ENCODE measurements at regions not wholly inside any gene's neighbourhood (a gene's known extent, or its start where the extent isn't known, plus 50 kb on each side); places are given as distances from the start of the nearest gene placed in this dataset.
A peak's percentile ranks its signal among the peaks of the same experiment; 100 is the strongest.

GRCh38 chr1:95353194-95353593 lies 119.2 kb downstream of the RWDD3 start:
- peaks cover 0 to 4% of the 10 kb centered on the region in 2 donors for H3K9me3 Mint-ChIP-seq
- ATAC-seq (no peak), DNase-seq (ENCODE audit: low spot score in 2 of 2) (no peak)

GRCh38 chr1:95364546-95364945 lies 130.5 kb downstream of the RWDD3 start:
- Mint-ChIP-seq H3K9me3 (no peaks in the 10 kb centered on the region), H3K36me3 (no peaks in the 10 kb centered on the region), H3K27ac (no peak overlapping the region)
- ATAC-seq = no peak
- no peak for DNase-seq (ENCODE audit: low spot score in 2 of 2)

More at GRCh38 chr1:95353194-95353593, 119.2 kb downstream of the RWDD3 start:
- no peak overlapping the region for H3K27ac Mint-ChIP-seq
- no peaks in the 10 kb centered on the region for H3K36me3 Mint-ChIP-seq

- H3K36me3 Mint-ChIP-seq = no peaks in the 10 kb centered on the region
- ATAC-seq = no peak
- no peak for DNase-seq (ENCODE audit: low spot score in 2 of 2)
- H3K9me3 Mint-ChIP-seq = no peaks in the 10 kb centered on the region
- no peak overlapping the region for H3K27ac Mint-ChIP-seq
These were observed 132.5 kb downstream of the RWDD3 start for GRCh38 chr1:95366498-95366897.

- H3K9me3 Mint-ChIP-seq = no peaks in the 10 kb centered on the region
- no peaks in the 10 kb centered on the region for H3K36me3 Mint-ChIP-seq
- ATAC-seq (no peak), DNase-seq (ENCODE audit: low spot score in 2 of 2) (no peak)
- no peak overlapping the region for H3K27ac Mint-ChIP-seq
These were observed 134.2 kb downstream of the RWDD3 start for GRCh38 chr1:95368178-95368577.

- DNase-seq (ENCODE audit: low spot score in 2 of 2) (no peak), ATAC-seq (no peak)
- Mint-ChIP-seq H3K27ac (no peak overlapping the region), H3K9me3 (no peaks in the 10 kb centered on the region), H3K36me3 (no peaks in the 10 kb centered on the region)
These were observed 136.1 kb downstream of the RWDD3 start for GRCh38 chr1:95369985-95370690.

GRCh38 chr1:95370691-95371562 lies 136.9 kb downstream of the RWDD3 start:
- Mint-ChIP-seq H3K27ac (no peak overlapping the region), H3K9me3 (no peaks in the 10 kb centered on the region), H3K36me3 (no peaks in the 10 kb centered on the region)
- ATAC-seq (no peak), DNase-seq (ENCODE audit: low spot score in 2 of 2) (no peak)

- DNase-seq (ENCODE audit: low spot score in 2 of 2) (no peak), ATAC-seq (no peak)
- Mint-ChIP-seq H3K36me3 (no peaks in the 10 kb centered on the region), H3K9me3 (no peaks in the 10 kb centered on the region), H3K27ac (no peak overlapping the region)
These were observed 137.8 kb downstream of the RWDD3 start for GRCh38 chr1:95371666-95372282.

- DNase-seq (ENCODE audit: low spot score in 2 of 2) (no peak), ATAC-seq (no peak)
- Mint-ChIP-seq H3K9me3 (no peaks in the 10 kb centered on the region), H3K36me3 (no peaks in the 10 kb centered on the region), H3K27ac (no peak overlapping the region)
These were observed 141.2 kb downstream of the RWDD3 start for GRCh38 chr1:95375174-95375573.

GRCh38 chr1:95380909-95381308 lies 146.9 kb downstream of the RWDD3 start:
- no peaks in the 10 kb centered on the region for H3K9me3 Mint-ChIP-seq
- H3K36me3 Mint-ChIP-seq = no peaks in the 10 kb centered on the region
- ATAC-seq (no peak), DNase-seq (ENCODE audit: low spot score in 2 of 2) (no peak)
- no peak overlapping the region for H3K27ac Mint-ChIP-seq

GRCh38 chr1:95382000-95382786 lies 148.2 kb downstream of the RWDD3 start:
- H3K9me3 Mint-ChIP-seq = no peaks in the 10 kb centered on the region
- no peak for ATAC-seq
- DNase-seq (ENCODE audit: low spot score in 2 of 2) = no peak
- no peak overlapping the region for H3K27ac Mint-ChIP-seq
- H3K36me3 Mint-ChIP-seq = no peaks in the 10 kb centered on the region

- Mint-ChIP-seq H3K36me3 (no peaks in the 10 kb centered on the region), H3K27ac (no peak overlapping the region), H3K9me3 (no peaks in the 10 kb centered on the region)
- DNase-seq (ENCODE audit: low spot score in 2 of 2) (no peak), ATAC-seq (no peak)
These were observed 149.1 kb downstream of the RWDD3 start for GRCh38 chr1:95383111-95383510.

- H3K36me3 Mint-ChIP-seq = no peaks in the 10 kb centered on the region
- H3K27ac Mint-ChIP-seq = no peak overlapping the region
- DNase-seq (ENCODE audit: low spot score in 2 of 2) (peak in 1 of 2 donors; percentile 18), ATAC-seq (no peak)
- H3K9me3 Mint-ChIP-seq = no peaks in the 10 kb centered on the region
These were observed 150.6 kb downstream of the RWDD3 start for GRCh38 chr1:95384567-95384966.

GRCh38 chr1:95386371-95386770 lies 152.4 kb downstream of the RWDD3 start:
- ATAC-seq (no peak), DNase-seq (ENCODE audit: low spot score in 2 of 2) (no peak)
- Mint-ChIP-seq H3K36me3 (no peaks in the 10 kb centered on the region), H3K27ac (no peak overlapping the region), H3K9me3 (peaks cover 0 to 5% of the 10 kb centered on the region in 2 donors)

- Mint-ChIP-seq H3K9me3 (peaks cover 0 to 5% of the 10 kb centered on the region in 2 donors), H3K36me3 (no peaks in the 10 kb centered on the region), H3K27ac (no peak overlapping the region)
- ATAC-seq (no peak), DNase-seq (ENCODE audit: low spot score in 2 of 2) (no peak)
These were observed 152.9 kb downstream of the RWDD3 start for GRCh38 chr1:95386915-95387314.

GRCh38 chr1:95388031-95388430 lies 154.0 kb downstream of the RWDD3 start:
- no peak overlapping the region for H3K27ac Mint-ChIP-seq
- DNase-seq (ENCODE audit: low spot score in 2 of 2) (no peak), ATAC-seq (no peak)
- peaks cover 0 to 5% of the 10 kb centered on the region in 2 donors for H3K9me3 Mint-ChIP-seq
- H3K36me3 Mint-ChIP-seq = no peaks in the 10 kb centered on the region

- DNase-seq (ENCODE audit: low spot score in 2 of 2) (no peak), ATAC-seq (no peak)
- H3K36me3 Mint-ChIP-seq = no peaks in the 10 kb centered on the region
- H3K9me3 Mint-ChIP-seq = peaks cover 0 to 5% of the 10 kb centered on the region in 2 donors
- H3K27ac Mint-ChIP-seq = no peak overlapping the region
These were observed 159.4 kb downstream of the RWDD3 start for GRCh38 chr1:95393434-95393833.

GRCh38 chr1:95396557-95396956 lies 162.5 kb downstream of the RWDD3 start:
- Mint-ChIP-seq H3K36me3 (no peaks in the 10 kb centered on the region), H3K9me3 (no peaks in the 10 kb centered on the region), H3K27ac (no peak overlapping the region)
- no peak for DNase-seq (ENCODE audit: low spot score in 2 of 2)
- ATAC-seq = no peak

Data from activated naive CD4-positive, alpha-beta T cell treated with anti-CD3 and anti-CD28 coated beads, Interleukin-2, amount 50 U/mL, for 72 hours (primary cell).